PC-3 (cell line): ENCODE measurements at regions not wholly inside any gene's neighbourhood (a gene's known extent, or its start where the extent isn't known, plus 50 kb on each side); places are given as distances from the start of the nearest gene placed in this dataset.

Experiments used
- CTCF ChIP-seq: fragments of 300-600 bp; sonication (generic); conservative IDR thresholded peaks from 2 replicates; pipeline ENCODE4 v1.5.1; 2017; ENCODE audit warnings: antibody characterized with exemption, low read depth, mild to moderate bottlenecking, low read length
- EZH2 ChIP-seq: fragments of 300-600 bp; sonication (generic); IDR thresholded peaks from one replicate; pipeline ENCODE4 v1.6.1; 2017; ENCODE audit warnings: antibody characterized with exemption, mild to moderate bottlenecking, low read length; ENCODE audit not compliant: unreplicated experiment
- EZH2phosphoT487 ChIP-seq: fragments of 300-600 bp; sonication (generic); IDR thresholded peaks from 2 replicates; pipeline ENCODE4 v1.6.1; 2018; ENCODE audit warnings: mild to moderate bottlenecking, antibody characterized with exemption, low read length, borderline replicate concordance

- TF ChIP-seq EZH2 (no peak), CTCF (no peak), EZH2phosphoT487 (no peak)
Observed at GRCh38 chr2:189379287-189379630, 62.0 kb upstream of the WDR75 start.
